Activated CD8-positive, alpha-beta memory T cell treated with anti-CD3 and anti-CD28 coated beads for 24 hours (primary cell): ENCODE measurements at regions not wholly inside any gene's neighbourhood (a gene's known extent, or its start where the extent isn't known, plus 50 kb on each side); places are given as distances from the start of the nearest gene placed in this dataset.

ENCODE experiments used
- DNase-seq: peaks from one replicate; pipeline ENCODE4 v3.0.0-alpha.2; 2020

GRCh38 chr9:22288661-22289060 lies 158.0 kb upstream of the DMRTA1 start:
- no peak for DNase-seq

- DNase-seq, result no peak
Measured at GRCh38 chr9:22307013-22307711, 139.5 kb upstream of the DMRTA1 start.

GRCh38 chr9:22308177-22308576 lies 138.4 kb upstream of the DMRTA1 start:
- DNase-seq, result no peak

- no peak for DNase-seq
Measured at GRCh38 chr9:22316645-22317044, 130.0 kb upstream of the DMRTA1 start.

- DNase-seq, result no peak
Measured at GRCh38 chr9:22331533-22331932, 115.1 kb upstream of the DMRTA1 start.

- no peak for DNase-seq
Measured at GRCh38 chr9:22332202-22332601, 114.4 kb upstream of the DMRTA1 start.

- DNase-seq, result no peak
Measured at GRCh38 chr9:22337261-22337660, 109.4 kb upstream of the DMRTA1 start.

GRCh38 chr9:22342491-22343217 lies 104.0 kb upstream of the DMRTA1 start:
- DNase-seq, result no peak

- DNase-seq, result no peak
Measured at GRCh38 chr9:22343218-22343611, 103.4 kb upstream of the DMRTA1 start.

GRCh38 chr9:22354699-22355384 lies 91.8 kb upstream of the DMRTA1 start:
- DNase-seq, result no peak

- DNase-seq, result no peak
Measured at GRCh38 chr9:22356985-22357384, 89.6 kb upstream of the DMRTA1 start.

- no peak for DNase-seq
Measured at GRCh38 chr9:22363421-22363887, 83.2 kb upstream of the DMRTA1 start.

GRCh38 chr9:22373636-22374035 lies 73.0 kb upstream of the DMRTA1 start:
- DNase-seq, result no peak

- DNase-seq, result no peak
Measured at GRCh38 chr9:22374051-22374450, 72.6 kb upstream of the DMRTA1 start.

GRCh38 chr9:22379272-22379671 lies 67.4 kb upstream of the DMRTA1 start:
- no peak for DNase-seq

- DNase-seq, result no peak
Measured at GRCh38 chr9:22381170-22381569, 65.5 kb upstream of the DMRTA1 start.

GRCh38 chr9:22382331-22382730 lies 64.3 kb upstream of the DMRTA1 start:
- no peak for DNase-seq

- no peak for DNase-seq
Measured at GRCh38 chr9:22383718-22384117, 62.9 kb upstream of the DMRTA1 start.

GRCh38 chr9:22389271-22389670 lies 57.4 kb upstream of the DMRTA1 start:
- DNase-seq, result no peak

GRCh38 chr9:22392523-22392922 lies 54.1 kb upstream of the DMRTA1 start:
- no peak for DNase-seq

GRCh38 chr9:22395687-22396141 lies 50.9 kb upstream of the DMRTA1 start:
- DNase-seq, result no peak
